HCT116 (cell line): ENCODE measurements at regions not wholly inside any gene's neighbourhood (a gene's known extent, or its start where the extent isn't known, plus 50 kb on each side); places are given as distances from the start of the nearest gene placed in this dataset.

ENCODE experiments used
- ATAC-seq: fragments of 200-7000 bp; cut with Tn5 transposase; 2 replicates; pipeline ENCODE4 v1.9.1; 2020; ENCODE audit warnings: mild to moderate bottlenecking, moderate library complexity
- BruUV-seq: library from RNA; stranded (reverse); fragments of 400-500 nt; replicated peaks from 2 replicates; lab custom pipeline; 2021; lab: Mats Ljungman, UMichigan
- CTCF ChIA-PET: fragments of 300-600 bp; sonication (Branson Sonifier 250); formaldehyde crosslinking; loops from one replicate; lab custom pipeline; 2021; ENCODE audit warnings: antibody characterized with exemption; lab: Charles Lee
- POLR2A ChIA-PET: fragments of 300-600, 350-600 bp; sonication (Branson Sonifier 250); formaldehyde crosslinking; loops from one replicate; lab custom pipeline; 2021; ENCODE audit warnings: antibody characterized with exemption; lab: Charles Lee
- RAD21 ChIA-PET, 2 experiments: fragments of 300-600 bp; sonication (Branson Sonifier 250); formaldehyde crosslinking; loops; one replicate each; lab custom pipeline; 2023; ENCODE audit warnings: low total read pairs in 2 of 2; ENCODE audit not compliant: uncharacterized antibody in 2 of 2, unreplicated experiment in 2 of 2, low non-redundant PET in 1 of 2; lab: Charles Lee
- DNase-seq: peaks from one replicate; pipeline ENCODE4 v3.0.0-alpha.2; 2010; ENCODE audit warnings: low read depth, low spot score
- H2AFZ ChIP-seq: fragments of 200-600 bp; shearing (Covaris generic), sonication (generic); 2 replicates; pipeline ENCODE4 v1.6.1; 2017; ENCODE audit warnings: low read depth, mixed run types, mixed read lengths, antibody characterized with exemption, low read length; ENCODE audit not compliant: poor library complexity, severe bottlenecking
- H3K27ac ChIP-seq: 2 replicates; pipeline ENCODE4 v1.5.1; 2012; ENCODE audit warnings: low read depth, low read length
- H3K27me3 ChIP-seq: fragments of 200-600 bp; sonication (generic); 2 replicates; pipeline ENCODE4 v1.6.1; 2016; ENCODE audit warnings: mixed run types, low read length, mixed read lengths; ENCODE audit not compliant: insufficient read depth
- H3K36me3 ChIP-seq, 2 experiments: fragments of 200-500 bp in 1 of 2; fragments of 200-600 bp in 1 of 2; sonication (Bioruptor generic) in 1 of 2; sonication (generic) in 1 of 2; 2 replicates each; pipeline versions ENCODE4 v1.5.1 to v1.6.1; 2014 to 2016; ENCODE audit warnings: low read length in 2 of 2, inconsistent platforms in 1 of 2, mixed read lengths in 1 of 2, mixed run types in 1 of 2; ENCODE audit not compliant: insufficient read depth in 2 of 2, control insufficient read depth in 1 of 2
- H3K4me1 ChIP-seq, 2 experiments: fragments of 200-600 bp in 1 of 2; sonication (generic) in 1 of 2; 2 replicates each; pipeline versions ENCODE4 v1.5.1 to v1.6.1; 2012 to 2017; ENCODE audit warnings: low read length in 2 of 2, inconsistent platforms in 1 of 2, mild to moderate bottlenecking in 1 of 2, mixed read lengths in 1 of 2, mixed run types in 1 of 2, moderate library complexity in 1 of 2; ENCODE audit not compliant: insufficient read depth in 2 of 2, control insufficient read depth in 1 of 2
- H3K4me2 ChIP-seq: fragments of 200-600 bp; sonication (generic); 2 replicates; pipeline ENCODE4 v1.6.1; 2017; ENCODE audit warnings: mixed run types, low read length, mixed read lengths
- H3K4me3 ChIP-seq, 2 experiments: fragments of 200-600 bp in 1 of 2; sonication (generic) in 1 of 2; replicated peaks in 1 of 2; 2 replicates each; pipeline ENCODE4 v1.5.1; 2011 to 2016; ENCODE audit warnings: low read length in 2 of 2, control low read depth in 1 of 2, low read depth in 1 of 2, mild to moderate bottlenecking in 1 of 2, mixed read lengths in 1 of 2, mixed run types in 1 of 2
- H3K79me2 ChIP-seq: fragments of 200-600 bp; sonication (generic); 2 replicates; pipeline ENCODE4 v1.6.1; 2017; ENCODE audit warnings: mild to moderate bottlenecking, mixed run types, low read length, moderate library complexity, mixed read lengths; ENCODE audit not compliant: insufficient read depth
- H3K9ac ChIP-seq: fragments of 200-600 bp; sonication (generic); 2 replicates; pipeline ENCODE4 v1.6.1; 2016; ENCODE audit warnings: low read length, mixed read lengths
- H3K9me2 ChIP-seq: fragments of 200-600 bp; sonication (generic), shearing (Covaris generic); 2 replicates; pipeline ENCODE4 v1.6.1; 2017; ENCODE audit warnings: mixed run types, mild to moderate bottlenecking, moderate library complexity; ENCODE audit not compliant: insufficient read depth
- H3K9me3 ChIP-seq, 2 experiments: fragments of 200-500 bp in 1 of 2; fragments of 200-600 bp in 1 of 2; sonication (Bioruptor generic) in 1 of 2; sonication (generic) in 1 of 2; 2 replicates each; pipeline ENCODE4 v1.6.1; 2014 to 2017; ENCODE audit warnings: low read length in 2 of 2, mixed read lengths in 2 of 2, inconsistent platforms in 1 of 2, low read depth in 1 of 2, mild to moderate bottlenecking in 1 of 2, mixed run types in 1 of 2, moderate library complexity in 1 of 2; ENCODE audit not compliant: control insufficient read depth in 1 of 2, insufficient read depth in 1 of 2
- H4K20me1 ChIP-seq: fragments of 200-600 bp; sonication (generic), shearing (Covaris generic); 2 replicates; pipeline ENCODE4 v1.6.1; 2017; ENCODE audit warnings: mixed run types, mild to moderate bottlenecking, moderate library complexity; ENCODE audit not compliant: insufficient read depth
- CBX3 ChIP-seq: IDR thresholded peaks from 2 replicates; pipeline ENCODE4 v1.6.1; 2012; ENCODE audit warnings: low read depth
- CEBPB ChIP-seq: IDR thresholded peaks from 2 replicates; pipeline ENCODE4 v1.6.1; 2012; ENCODE audit warnings: low read depth
- EGR1 ChIP-seq: IDR thresholded peaks from 2 replicates; pipeline ENCODE4 v1.6.1; 2012; ENCODE audit warnings: low read depth
- ELF1 ChIP-seq: IDR thresholded peaks from 2 replicates; pipeline ENCODE4 v1.6.1; 2012; ENCODE audit warnings: low read depth, borderline replicate concordance
- EZH2 ChIP-seq: fragments of 200-600 bp; sonication (generic); IDR thresholded peaks from 2 replicates; pipeline ENCODE4 v1.6.1; 2017; ENCODE audit warnings: antibody characterized with exemption, mixed run types
- EZH2phosphoT487 ChIP-seq: fragments of 200-600 bp; IDR thresholded peaks from 2 replicates; pipeline ENCODE4 v1.6.1; 2018; ENCODE audit warnings: antibody characterized with exemption, borderline replicate concordance
- FOSL1 ChIP-seq: IDR thresholded peaks from 2 replicates; pipeline ENCODE4 v1.6.1; 2012; ENCODE audit warnings: low read depth
- JUND ChIP-seq: IDR thresholded peaks from 2 replicates; pipeline ENCODE4 v1.6.1; 2012
- POLR2A ChIP-seq: IDR thresholded peaks from 2 replicates; pipeline ENCODE4 v1.7.0; 2011; ENCODE audit warnings: borderline replicate concordance; ENCODE audit not compliant: insufficient read depth, insufficient read length; ENCODE audit errors: extremely low read depth
- POLR2AphosphoS5 ChIP-seq: IDR thresholded peaks from 2 replicates; pipeline ENCODE4 v1.6.1; 2011; ENCODE audit warnings: mild to moderate bottlenecking, low read depth, low read length, moderate library complexity
- RAD21 ChIP-seq: IDR thresholded peaks from 2 replicates; pipeline ENCODE4 v1.6.1; 2012; ENCODE audit warnings: low read depth, mild to moderate bottlenecking
- SP1 ChIP-seq: IDR thresholded peaks from 2 replicates; pipeline ENCODE4 v1.6.1; 2012; ENCODE audit warnings: low read depth
- SRF ChIP-seq: IDR thresholded peaks from 2 replicates; pipeline ENCODE4 v1.6.1; 2012; ENCODE audit warnings: low read depth
- YY1 ChIP-seq: IDR thresholded peaks from 2 replicates; pipeline ENCODE4 v1.6.1; 2011; ENCODE audit warnings: low read length, low read depth, moderate library complexity, mild to moderate bottlenecking; ENCODE audit not compliant: insufficient replicate concordance; ENCODE audit errors: extremely low read depth
- ZFX ChIP-seq: fragments of 450-650 bp; IDR thresholded peaks from 2 replicates; pipeline ENCODE4 v1.6.1; 2017
- intact Hi-C: fragments of 100-400 bp; cut with micrococcal nuclease; formaldehyde crosslinking; loops from 2 replicates; pipeline ENCODE4 v1.10.0; 2022
- TF ChIP-seq, protein P1 (sequence below): IDR thresholded peaks from 2 replicates; pipeline ENCODE4 v1.6.1; 2012
- TF ChIP-seq, protein P2 (sequence below), 3 experiments: fragments of 200-600 bp in 1 of 3; sonication (generic) in 1 of 3; IDR thresholded peaks in 2 of 3; conservative IDR thresholded peaks in 1 of 3; 2 replicates each; pipeline ENCODE4 v1.5.1; 2012 to 2017; ENCODE audit warnings: low read depth in 2 of 3, low read length in 2 of 3, antibody characterized with exemption in 1 of 3, borderline replicate concordance in 1 of 3, control low read depth in 1 of 3, mild to moderate bottlenecking in 1 of 3, mixed read lengths in 1 of 3, mixed run types in 1 of 3, moderate library complexity in 1 of 3; ENCODE audit not compliant: insufficient read depth in 1 of 3
- TF ChIP-seq, protein P3 (sequence below): IDR thresholded peaks from 2 replicates; pipeline ENCODE4 v1.6.1; 2012; ENCODE audit warnings: low read depth
- TF ChIP-seq, protein P4 (sequence below): IDR thresholded peaks from 2 replicates; pipeline ENCODE4 v1.6.1; 2012

DNA sequence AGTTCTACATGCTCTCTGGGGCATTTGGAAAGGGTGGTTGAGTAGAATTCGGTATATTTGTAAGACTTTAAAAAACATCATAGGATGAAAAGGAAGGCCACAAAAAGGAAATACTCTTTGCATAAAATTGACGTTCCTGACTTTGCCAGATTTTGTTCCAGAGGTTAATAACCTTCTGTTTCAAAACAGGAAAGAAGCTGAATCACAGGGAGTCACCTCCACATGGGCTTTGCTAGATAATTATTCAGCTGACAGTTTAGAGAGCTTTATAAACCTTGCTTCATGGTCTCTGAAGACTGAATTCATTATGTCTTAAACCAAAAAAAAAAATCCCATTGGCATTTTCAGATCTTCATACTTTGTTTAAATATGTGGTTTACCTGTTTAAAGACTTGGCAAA lies 203.7 kb downstream of the SEMA6A start:
- BruUV-seq, result no TSS peak
- H3K4me2 ChIP-seq, result no peak overlapping the region
- H3K27ac ChIP-seq, result no peak overlapping the region
- DNase-seq, result no peak
- no peaks in the 10 kb centered on the region for H3K36me3 ChIP-seq
- CTCF ChIA-PET, result no interaction called here
- RAD21 ChIA-PET, result no interaction called here
- TF ChIP-seq POLR2A (no peak), CEBPB (no peak), EZH2phosphoT487 (no peak), SP1 (no peak), YY1 (no peak), ELF1 (no peak), FOSL1 (no peak), EZH2 (no peak), POLR2AphosphoS5 (no peak), JUND (no peak), SRF (no peak), ZFX (no peak), EGR1 (no peak), CBX3 (no peak), RAD21 (no peak)
- TF ChIP-seq, protein P1, sequence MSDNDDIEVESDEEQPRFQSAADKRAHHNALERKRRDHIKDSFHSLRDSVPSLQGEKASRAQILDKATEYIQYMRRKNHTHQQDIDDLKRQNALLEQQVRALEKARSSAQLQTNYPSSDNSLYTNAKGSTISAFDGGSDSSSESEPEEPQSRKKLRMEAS, result no peak
- TF ChIP-seq, protein P2, sequence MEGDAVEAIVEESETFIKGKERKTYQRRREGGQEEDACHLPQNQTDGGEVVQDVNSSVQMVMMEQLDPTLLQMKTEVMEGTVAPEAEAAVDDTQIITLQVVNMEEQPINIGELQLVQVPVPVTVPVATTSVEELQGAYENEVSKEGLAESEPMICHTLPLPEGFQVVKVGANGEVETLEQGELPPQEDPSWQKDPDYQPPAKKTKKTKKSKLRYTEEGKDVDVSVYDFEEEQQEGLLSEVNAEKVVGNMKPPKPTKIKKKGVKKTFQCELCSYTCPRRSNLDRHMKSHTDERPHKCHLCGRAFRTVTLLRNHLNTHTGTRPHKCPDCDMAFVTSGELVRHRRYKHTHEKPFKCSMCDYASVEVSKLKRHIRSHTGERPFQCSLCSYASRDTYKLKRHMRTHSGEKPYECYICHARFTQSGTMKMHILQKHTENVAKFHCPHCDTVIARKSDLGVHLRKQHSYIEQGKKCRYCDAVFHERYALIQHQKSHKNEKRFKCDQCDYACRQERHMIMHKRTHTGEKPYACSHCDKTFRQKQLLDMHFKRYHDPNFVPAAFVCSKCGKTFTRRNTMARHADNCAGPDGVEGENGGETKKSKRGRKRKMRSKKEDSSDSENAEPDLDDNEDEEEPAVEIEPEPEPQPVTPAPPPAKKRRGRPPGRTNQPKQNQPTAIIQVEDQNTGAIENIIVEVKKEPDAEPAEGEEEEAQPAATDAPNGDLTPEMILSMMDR (IDR thresholded peaks at IDR 0.05 in 2 of 3, conservative IDR thresholded peaks at IDR 0.05 in 1 of 3; ENCODE audit: borderline replicate concordance in 1 of 3, insufficient read depth in 1 of 3, low read depth in 2 of 3, low read length in 2 of 3), result no peak
- TF ChIP-seq, protein P3, sequence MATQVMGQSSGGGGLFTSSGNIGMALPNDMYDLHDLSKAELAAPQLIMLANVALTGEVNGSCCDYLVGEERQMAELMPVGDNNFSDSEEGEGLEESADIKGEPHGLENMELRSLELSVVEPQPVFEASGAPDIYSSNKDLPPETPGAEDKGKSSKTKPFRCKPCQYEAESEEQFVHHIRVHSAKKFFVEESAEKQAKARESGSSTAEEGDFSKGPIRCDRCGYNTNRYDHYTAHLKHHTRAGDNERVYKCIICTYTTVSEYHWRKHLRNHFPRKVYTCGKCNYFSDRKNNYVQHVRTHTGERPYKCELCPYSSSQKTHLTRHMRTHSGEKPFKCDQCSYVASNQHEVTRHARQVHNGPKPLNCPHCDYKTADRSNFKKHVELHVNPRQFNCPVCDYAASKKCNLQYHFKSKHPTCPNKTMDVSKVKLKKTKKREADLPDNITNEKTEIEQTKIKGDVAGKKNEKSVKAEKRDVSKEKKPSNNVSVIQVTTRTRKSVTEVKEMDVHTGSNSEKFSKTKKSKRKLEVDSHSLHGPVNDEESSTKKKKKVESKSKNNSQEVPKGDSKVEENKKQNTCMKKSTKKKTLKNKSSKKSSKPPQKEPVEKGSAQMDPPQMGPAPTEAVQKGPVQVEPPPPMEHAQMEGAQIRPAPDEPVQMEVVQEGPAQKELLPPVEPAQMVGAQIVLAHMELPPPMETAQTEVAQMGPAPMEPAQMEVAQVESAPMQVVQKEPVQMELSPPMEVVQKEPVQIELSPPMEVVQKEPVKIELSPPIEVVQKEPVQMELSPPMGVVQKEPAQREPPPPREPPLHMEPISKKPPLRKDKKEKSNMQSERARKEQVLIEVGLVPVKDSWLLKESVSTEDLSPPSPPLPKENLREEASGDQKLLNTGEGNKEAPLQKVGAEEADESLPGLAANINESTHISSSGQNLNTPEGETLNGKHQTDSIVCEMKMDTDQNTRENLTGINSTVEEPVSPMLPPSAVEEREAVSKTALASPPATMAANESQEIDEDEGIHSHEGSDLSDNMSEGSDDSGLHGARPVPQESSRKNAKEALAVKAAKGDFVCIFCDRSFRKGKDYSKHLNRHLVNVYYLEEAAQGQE, result no peak
- TF ChIP-seq, protein P4, sequence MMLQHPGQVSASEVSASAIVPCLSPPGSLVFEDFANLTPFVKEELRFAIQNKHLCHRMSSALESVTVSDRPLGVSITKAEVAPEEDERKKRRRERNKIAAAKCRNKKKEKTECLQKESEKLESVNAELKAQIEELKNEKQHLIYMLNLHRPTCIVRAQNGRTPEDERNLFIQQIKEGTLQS, result no peak
- TF ChIP-seq, all 23 proteins: peak for 0
- no peaks in the 10 kb centered on the region for H3K27me3 ChIP-seq
- POLR2A ChIA-PET, result no interaction called here
- no peak for ATAC-seq
- no peaks in the 10 kb centered on the region for H3K4me1 ChIP-seq
- no peaks in the 10 kb centered on the region for H3K9me3 ChIP-seq
- intact Hi-C loops, result no loop called here
- no peak overlapping the region for H2AFZ ChIP-seq
- H3K9me2 ChIP-seq, result no peaks in the 10 kb centered on the region
- H3K9ac ChIP-seq, result no peak overlapping the region
- H3K4me3 ChIP-seq, result no peak overlapping the region
- H3K79me2 ChIP-seq, result no peaks in the 10 kb centered on the region
- H4K20me1 ChIP-seq, result no peaks in the 10 kb centered on the region
